DMS53 treated with DMSO at 0.1 percent for 48 hours (cell line): ENCODE measurements at regions not wholly inside any gene's neighbourhood (a gene's known extent, or its start where the extent isn't known, plus 50 kb on each side); places are given as distances from the start of the nearest gene placed in this dataset.

Experiments
- DNase-seq: peaks from one replicate; lab custom pipeline; 2025; ENCODE audit not compliant: unreplicated experiment; lab: John Stamatoyannopoulos, UW

DNA sequence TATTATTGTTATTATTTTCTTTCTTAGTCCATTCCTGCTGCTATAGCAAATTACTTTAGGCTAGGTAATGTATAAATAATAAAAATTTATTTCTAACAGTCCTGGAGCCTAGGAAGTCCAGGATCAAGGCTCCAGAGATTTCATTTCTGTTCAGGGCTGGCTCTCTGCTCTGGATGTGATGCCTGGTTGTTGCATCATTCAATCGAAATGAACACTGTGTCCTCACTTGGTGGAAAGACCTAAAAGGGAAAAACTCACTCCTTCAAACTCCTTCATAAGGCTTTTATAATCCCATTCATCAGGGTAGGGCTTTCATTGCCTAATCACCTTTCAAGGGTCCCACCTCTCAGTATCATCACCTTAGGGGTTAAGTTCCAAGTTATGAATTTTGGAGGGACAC lies 395.0 kb downstream of the EFNB2 start:
- DNase-seq = no peak

DNA sequence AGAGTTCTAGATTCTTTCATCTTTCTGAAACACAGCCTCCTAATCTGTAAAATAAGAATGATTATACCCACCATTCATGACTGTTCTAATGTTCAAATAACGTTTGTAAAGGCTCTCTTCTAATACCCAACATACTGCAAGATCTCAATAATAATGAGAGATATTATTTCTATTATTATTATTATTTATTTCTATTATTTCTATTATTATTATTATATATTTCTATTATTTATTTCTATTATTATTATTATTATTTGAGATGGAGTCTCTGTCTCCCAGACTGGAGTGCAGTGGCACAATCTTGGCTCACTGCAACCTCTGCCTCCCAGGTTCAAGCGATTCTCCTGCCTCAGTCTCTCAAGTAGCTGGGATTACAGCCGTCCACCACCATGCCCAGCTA lies 395.5 kb downstream of the EFNB2 start:
- no peak for DNase-seq

DNA sequence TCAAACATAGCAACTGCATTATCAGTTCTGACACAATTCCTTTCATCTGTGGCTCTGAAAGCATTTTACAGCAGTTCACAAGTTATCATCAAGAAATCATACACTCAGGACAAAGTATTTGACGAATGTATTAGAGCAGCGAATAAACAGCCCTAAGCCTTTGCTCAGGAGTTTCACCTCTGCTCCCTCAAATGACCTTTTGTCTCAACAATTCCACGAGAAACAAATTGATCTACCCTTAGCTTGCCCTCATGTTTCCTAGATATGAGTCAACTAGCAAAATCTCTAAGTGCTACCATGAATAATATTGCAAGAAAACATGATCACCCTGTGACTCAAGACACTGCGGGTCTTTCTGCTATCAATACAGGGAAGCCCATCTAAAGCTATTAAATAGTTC lies 396.1 kb downstream of the EFNB2 start:
- DNase-seq = no peak

DNA sequence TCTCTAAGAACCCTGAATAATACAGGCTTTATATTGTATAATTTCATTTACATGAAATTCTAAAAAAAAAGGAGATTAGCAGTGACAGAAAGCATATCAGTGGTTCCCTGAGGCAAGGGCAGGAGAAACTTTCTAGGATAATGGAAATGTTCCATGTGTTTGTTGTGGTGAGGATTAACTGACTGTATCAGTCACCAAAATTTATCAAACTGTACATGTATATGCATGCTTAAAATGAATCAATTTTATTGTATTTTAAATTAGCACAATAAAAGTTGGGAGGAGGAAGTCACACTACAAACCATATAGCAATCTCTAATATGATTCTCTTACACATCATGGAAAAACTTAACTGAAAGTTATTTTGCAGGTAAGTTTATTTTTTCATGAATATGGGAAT lies 396.8 kb downstream of the EFNB2 start:
- DNase-seq = no peak

DNA sequence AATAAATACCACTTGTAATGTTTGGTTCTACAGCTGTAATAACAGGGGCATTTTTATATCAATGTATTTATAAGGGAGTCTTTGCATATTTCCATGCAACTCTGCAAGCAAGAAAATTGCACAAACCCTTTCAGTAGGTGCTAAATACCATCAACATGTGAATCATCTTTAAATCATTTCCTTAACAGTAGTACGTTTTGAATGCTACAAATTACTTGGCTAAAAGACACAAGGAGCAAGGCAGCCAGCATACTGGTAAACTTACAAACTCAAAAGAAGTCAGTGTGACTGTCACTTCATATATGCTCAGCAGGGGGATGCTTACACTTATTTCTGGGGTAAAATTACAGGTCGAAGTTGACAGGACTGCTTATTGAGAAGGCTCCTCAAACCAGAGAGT lies 402.4 kb downstream of the EFNB2 start:
- DNase-seq = no peak

DNA sequence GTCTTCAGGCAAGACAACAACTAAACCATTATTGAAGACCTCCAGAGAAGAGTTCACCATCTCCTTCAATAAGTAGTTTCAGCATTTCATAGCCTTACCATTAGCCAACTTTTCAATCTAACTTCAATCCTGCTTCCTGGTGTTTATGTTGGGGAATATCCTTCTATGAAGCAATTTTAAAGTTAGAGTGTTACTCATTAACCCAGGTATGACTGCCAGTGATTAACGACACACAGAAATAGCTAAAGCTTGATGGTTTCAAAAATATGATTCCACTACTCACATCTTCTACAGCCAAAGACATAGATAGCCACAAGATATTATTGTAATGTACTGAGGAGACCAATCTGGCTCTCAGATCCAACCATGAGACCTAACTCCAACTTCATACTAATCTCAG lies 403.2 kb downstream of the EFNB2 start:
- no peak for DNase-seq

DNA sequence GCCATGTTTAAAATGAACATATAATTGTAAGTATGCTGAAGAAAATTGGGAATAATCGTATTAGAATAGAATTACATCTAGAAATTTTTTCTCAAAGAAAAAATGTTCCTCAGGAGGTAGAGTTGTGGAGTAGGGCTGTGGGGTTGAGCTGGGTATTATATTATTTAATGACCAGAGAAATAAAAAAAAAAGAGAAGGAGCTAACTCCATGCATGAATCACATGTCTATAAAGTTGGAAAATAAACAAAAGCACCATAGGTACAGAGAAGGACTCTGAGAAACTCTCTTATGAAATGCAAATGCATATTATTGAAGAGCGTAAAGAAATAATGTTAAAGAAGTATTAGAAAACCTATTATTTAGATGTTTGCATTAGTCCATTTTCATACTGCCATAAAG lies 405.5 kb downstream of the EFNB2 start:
- DNase-seq = no peak

DNA sequence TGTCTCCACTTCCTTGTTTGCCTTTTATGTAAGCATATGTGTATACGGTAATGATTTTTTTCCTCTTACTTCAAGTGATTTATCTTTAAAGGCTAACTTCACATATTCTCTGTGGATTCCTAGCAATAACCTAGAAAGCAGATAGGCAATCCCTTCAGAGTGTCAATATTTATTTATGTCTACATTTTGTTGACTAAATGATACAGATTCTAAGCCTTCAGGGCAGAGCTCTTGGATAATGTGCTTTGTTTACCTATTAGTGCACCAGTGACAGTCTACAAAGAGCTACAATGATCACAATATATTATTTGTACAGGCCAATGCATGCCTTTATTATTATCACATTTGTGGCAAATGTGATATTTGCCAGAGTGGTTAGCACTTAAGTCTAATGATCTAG lies 406.2 kb downstream of the EFNB2 start:
- DNase-seq = peak; percentile 86

DNA sequence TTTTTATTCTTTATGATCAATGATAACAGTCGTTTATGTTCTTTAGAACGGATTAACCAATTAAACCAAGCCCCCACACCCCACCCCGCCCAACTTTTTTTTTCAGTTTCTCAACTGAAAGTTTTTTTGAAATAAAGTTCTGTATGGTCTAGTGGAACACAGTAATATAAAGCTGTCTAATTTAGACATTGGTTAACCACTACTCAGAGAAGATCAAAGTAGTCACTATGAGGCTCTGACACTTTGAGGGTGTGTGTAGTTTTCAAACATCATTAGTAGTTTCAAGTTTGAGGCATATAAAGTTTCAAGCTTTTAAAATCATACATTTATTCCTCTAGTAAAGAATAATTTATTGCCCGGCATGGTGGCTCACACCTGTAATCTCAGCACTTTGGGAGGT lies 413.2 kb downstream of the EFNB2 start:
- no peak for DNase-seq

DNA sequence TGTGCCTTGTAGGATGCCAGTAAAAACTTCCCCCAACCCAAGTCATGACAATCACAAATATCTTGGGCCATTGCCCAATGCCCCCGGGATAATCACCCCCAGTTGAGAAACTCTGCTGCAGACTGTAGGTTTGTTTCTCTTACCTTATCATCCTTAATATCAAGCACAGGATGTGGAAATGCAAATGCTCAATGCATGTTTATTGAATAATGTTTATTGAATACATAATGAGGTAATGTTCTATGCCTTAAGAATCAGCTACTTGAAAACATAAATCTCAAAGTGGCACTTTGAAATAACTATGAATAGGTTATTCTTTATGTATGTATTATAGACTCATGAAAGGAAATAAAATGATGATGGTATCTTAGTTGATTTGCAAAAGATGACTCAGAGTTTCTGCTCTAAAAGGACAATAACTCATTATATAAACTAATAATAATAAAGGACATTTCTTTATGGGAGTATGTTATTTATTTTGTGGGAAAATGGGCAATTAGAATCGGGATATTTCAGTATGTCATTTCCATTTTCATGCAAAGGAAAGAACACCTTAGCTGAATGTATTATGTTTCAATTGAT lies 414.2 kb downstream of the EFNB2 start:
- DNase-seq = no peak

DNA sequence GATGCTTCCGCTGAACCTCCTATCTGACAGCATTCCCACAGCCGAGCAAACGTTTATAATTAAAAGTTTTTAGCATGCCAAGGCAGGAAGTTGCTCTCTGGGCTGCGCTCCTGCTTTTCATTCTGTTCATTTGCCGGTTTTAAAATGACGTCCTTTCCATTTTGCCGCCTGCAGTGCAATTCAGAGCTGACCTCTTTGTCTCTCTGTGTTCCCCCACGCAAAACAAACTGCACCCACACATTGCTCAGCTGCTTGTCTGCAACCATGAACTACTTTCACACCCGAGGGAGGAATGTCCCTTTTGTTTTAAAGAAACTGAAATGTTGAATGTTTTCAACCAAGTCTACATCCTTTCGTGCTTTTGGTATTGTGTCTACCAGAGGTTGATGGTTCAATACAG lies 416.5 kb downstream of the EFNB2 start:
- no peak for DNase-seq

DNA sequence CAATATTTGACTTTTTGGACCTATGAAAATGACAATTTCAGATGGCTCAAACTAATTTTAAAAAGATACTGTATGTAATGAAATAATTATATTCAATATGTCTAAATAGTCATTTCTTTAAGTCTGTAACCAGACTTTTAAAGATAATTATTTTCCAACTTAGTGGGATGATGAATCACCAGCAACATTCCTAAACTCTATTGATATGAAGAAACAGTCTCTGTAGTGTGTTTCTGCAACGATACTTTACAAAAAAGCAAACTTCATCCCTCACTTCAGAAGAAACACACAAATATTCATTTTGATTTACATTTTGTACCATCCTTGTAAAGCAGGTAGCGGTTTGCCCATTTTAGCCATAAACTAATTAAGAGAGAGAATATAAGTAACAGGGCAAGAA lies 417.4 kb downstream of the EFNB2 start:
- DNase-seq = no peak

DNA sequence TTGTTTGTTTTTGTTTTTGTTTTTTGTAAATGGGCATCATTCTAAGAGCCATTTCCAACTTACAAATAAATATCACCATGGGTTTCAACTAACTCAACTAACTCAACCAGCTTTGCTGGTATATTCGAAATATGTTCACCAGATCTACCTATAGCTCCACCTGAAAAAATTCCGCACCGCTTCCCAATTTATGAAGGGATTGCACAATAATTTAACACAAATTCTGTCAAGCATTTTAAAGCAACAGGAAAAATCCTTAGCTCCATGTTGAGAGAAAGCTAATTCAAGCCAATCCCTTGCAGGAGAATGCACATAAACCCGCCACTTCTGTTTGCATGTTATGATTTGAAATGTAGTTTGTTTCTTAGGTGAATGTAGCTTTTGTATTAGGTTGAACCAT lies 417.8 kb downstream of the EFNB2 start:
- no peak for DNase-seq

DNA sequence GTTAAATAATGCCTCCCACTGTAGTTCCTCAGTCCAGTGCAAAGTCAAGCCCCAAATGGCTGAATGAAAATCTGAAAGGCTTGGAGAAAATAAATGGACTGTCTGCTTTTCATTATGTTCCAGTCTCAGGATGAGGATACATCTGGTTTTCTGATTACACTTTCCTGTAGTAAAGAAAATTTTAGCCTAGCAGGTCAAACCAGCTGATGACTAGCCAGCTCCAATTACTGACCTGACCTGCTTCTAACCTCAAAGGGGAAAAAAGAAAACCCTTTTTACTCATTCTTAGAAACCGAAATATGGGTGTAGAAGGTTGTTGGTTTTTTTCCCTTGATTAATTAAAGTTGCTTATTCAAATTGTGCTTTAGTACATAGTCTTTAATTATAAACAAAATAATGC lies 418.4 kb downstream of the EFNB2 start:
- DNase-seq = no peak

DNA sequence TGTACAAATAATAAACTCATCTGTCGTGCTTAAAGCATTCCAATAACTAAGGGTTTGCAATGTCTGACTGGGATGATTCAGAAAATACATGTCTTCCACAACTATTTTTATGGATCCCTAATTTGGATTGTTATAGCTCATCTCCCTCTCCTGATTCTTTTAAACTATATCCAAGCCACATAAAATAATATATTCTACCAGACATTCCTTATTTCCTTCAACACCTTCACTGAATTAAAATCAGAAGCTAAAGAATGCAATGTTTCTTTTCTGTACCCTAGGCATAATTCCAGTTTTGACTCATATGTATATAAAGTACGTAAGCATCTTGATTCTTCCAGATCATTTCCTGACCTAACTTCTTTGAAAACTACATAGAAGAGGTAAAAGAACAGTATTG lies 420.4 kb downstream of the EFNB2 start:
- no peak for DNase-seq

DNA sequence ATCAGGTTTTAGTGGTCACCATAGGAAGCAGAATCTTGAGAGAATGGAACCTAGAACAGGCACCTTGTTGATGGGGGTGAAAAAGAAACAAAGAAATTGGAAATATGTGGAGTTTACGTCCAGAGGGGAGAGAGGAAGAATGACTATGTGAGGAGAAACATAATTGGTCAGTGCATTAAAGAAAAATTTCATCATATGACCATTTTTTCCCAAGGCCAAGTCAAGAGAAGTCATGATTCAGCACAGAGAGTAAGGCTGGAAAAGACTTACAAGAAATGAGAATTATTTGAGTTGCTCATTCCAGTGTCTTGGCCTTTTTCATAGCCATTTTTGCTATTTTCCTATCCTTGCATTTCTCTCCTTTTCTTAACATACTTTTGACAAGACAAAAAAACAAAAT lies 421.7 kb downstream of the EFNB2 start:
- DNase-seq = no peak

DNA sequence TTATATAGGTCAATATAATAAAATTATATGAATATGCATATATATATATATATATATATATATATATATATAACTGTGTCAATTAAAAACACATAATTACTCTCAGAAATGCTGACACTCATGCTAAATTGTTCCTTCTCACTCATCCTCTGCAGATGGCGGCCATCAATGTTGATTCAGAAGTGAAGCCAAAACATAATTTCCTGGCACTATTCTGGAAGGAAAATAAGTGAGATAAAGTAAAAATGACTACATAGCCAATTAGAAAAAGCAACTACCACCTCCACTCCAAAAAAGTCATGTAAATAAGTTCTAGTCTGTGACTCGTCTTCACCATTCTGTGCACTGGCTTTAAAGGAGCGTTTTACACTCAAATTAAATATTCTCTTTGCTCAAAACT lies 423.3 kb downstream of the EFNB2 start:
- DNase-seq = no peak

DNA sequence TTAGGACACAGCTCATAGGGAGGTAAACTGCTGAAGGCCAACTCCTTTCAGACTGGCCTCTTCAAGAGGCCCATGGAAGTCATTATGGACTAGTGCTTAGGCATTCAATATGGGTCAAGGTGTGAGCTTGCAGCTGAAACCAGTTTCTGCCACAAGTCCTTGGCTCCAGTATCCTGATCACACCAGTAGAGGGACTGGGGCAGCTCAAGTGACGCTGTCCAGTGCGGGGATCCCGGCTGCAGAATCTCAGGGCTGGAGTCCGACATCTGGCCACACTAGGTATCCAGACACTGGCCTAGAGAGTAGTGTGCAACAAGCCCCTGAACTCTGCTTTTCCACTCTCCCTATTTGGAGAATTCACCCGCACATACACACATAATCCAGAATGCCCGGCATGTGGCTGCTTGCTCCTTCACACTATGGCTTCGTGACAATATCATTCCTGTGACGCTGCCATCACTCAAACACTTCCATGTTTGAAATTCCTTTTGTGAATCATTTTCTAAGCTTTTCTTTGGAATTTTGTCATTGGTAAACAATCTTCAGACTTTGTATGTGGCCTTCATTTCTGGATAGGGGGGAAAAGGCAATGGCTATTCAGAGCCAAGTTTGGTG lies 425.1 kb downstream of the EFNB2 start:
- DNase-seq = no peak

DNA sequence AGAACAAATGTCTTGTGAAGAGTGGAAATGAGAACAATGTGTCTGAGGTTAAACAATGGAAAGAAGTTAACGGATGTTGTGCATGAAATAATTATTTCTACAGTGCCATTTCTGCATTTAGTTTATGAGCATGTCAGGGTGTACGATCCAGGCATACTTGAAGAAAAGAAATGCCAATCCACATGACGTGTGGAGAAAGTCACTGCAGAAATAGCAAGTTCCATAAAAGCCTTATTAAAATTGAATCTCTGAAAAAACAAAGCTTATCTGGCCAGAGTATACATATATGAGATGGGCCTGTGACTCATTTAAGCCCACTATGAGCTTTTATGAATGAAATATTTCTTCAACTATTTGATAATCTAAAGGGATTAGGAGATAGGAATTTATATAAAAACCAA lies 426.1 kb downstream of the EFNB2 start:
- no peak for DNase-seq

DNA sequence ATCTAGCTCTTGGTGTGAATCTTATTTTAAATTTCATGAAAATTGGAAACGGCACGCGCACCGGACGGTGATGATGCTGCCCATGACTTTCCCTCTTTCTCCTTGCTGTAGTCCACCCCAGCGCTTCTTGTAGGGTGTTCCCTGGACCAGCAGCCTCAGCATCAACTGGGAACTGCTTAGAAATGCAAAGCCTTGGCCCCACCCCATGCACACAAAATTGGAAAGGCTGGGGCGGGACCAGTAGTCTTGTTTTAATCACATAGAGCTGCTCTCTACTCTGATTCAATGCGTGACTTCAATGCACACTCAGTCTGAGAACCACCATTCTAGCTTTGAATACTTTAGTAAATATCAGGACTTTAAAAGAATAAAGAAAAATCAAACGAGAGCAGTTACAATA lies 427.1 kb downstream of the EFNB2 start:
- DNase-seq = no peak

DNA sequence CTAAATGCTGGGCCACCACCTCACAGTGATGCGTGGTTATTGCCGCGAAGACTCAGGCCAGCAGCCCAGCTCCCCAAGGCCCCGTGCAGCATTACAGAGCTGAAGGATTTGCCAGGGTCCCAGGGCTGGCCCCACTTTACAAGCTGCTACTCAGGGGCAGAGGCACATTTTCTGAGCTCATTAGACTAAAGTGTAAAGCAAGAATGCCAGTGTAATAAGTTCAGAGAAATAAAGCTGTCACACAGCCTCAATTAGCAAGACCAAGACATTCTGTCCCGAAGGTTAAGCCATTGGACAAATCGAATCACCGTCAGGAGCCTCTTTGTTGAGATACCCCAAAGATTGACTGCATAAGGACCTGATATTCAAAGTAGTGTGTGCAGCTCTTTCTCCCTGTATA lies 428.4 kb downstream of the EFNB2 start:
- no peak for DNase-seq

DNA sequence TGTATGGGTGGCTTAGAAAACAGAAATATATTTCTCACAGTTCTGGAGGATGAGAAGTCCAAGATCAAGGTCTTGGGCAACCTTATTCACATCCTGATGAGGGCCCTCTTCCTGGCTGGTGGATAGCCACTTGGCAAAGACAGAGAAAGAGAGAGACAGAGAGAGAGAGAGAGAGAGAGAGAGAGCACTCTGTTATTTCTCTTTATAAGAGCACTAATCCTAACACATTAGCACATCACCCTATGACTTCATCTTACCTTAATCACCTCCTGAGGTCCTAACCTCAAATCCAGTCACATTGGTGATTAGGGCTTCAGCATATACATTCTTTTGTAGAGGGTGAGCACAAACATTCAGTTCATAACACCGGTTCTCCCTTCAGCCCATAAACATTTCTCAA lies 430.3 kb downstream of the EFNB2 start:
- DNase-seq = no peak

DNA sequence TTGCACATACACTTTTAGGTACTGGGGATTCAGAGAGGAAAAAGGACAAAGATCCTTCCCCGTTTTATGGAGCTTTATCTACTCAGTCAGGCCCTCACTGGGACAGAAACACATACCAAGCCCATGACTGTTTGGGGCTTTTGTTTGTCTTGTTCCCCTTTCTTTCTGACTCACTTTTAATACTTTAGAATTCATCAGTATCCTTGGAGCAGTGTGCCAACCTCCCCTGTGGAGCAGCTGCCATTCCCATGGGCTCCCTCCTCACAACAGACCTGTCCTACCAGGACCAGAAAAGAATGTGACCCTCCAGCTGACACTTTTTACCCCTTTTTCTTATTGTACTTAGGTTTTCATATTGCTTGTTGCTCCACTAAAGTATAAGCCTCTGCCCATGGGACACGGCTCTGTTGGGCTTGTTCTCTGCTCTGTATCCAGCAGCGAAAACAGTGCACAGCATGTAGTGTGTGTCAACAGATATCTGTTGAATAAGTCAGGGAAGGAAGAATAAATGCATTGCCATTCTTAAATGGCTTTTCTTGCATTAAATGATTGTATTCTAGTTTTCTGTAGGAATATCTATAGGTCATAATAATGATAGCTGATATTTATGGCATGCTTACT lies 431.1 kb downstream of the EFNB2 start:
- DNase-seq = no peak
